ENCODE measurements at regions not wholly inside any gene's neighbourhood (a gene's known extent, or its start where the extent isn't known, plus 50 kb on each side); places are given as distances from the start of the nearest gene placed in this dataset.

DNA sequence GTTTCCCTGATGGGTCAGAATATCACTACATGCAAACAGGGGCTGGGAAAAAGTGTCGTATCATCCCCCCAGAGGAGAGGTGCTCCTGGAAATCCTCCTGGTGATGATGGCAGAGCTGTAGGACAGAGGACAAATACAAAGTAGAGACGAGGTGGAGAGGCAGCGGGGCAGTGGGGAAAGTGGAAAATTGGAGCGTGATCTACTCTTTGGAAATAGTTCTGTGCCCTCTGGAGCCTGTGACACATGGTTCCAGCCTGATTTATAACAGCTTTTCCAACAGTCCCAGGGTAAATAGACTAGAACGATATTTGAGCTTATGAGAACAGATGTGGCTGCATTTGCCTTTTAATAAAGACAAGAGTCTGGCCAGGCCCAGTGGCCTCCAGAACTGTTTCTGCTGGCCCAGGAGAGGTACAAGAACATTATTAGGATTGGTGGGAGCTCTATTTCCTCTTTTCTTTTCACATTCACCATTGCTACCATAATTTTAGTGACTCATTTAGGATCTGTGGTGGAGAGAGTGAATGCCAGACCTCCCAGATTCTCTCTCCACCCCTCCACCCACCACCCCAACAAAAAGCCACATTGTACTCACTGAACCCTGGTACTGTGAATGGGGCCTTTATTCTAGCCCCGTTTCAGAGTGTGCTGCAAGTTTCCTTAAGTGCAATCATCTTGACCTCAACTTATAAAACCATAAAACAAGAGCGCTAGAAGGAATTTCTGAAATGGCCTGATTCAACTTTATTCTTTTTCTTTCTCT lies 78.3 kb downstream of the BTBD3 start:
- TF ChIP-seq, protein P1, sequence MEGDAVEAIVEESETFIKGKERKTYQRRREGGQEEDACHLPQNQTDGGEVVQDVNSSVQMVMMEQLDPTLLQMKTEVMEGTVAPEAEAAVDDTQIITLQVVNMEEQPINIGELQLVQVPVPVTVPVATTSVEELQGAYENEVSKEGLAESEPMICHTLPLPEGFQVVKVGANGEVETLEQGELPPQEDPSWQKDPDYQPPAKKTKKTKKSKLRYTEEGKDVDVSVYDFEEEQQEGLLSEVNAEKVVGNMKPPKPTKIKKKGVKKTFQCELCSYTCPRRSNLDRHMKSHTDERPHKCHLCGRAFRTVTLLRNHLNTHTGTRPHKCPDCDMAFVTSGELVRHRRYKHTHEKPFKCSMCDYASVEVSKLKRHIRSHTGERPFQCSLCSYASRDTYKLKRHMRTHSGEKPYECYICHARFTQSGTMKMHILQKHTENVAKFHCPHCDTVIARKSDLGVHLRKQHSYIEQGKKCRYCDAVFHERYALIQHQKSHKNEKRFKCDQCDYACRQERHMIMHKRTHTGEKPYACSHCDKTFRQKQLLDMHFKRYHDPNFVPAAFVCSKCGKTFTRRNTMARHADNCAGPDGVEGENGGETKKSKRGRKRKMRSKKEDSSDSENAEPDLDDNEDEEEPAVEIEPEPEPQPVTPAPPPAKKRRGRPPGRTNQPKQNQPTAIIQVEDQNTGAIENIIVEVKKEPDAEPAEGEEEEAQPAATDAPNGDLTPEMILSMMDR (IDR thresholded peaks at IDR 0.05; ENCODE audit: low read depth, low read length, missing input control), result no peak
- TF ChIP-seq YY1 (IDR thresholded peaks at IDR 0.05), result no peak
- TF ChIP-seq RAD21 (IDR thresholded peaks at IDR 0.05), result no peak
- TF ChIP-seq TAF1 (conservative IDR thresholded peaks at IDR 0.05), result no peak
